ENCODE measurements at regions not wholly inside any gene's neighbourhood (a gene's known extent, or its start where the extent isn't known, plus 50 kb on each side); places are given as distances from the start of the nearest gene placed in this dataset.
A peak's percentile ranks its signal among the peaks of the same experiment; 100 is the strongest.
"Not testable (repeated sequence)": the region's sequence is repeated elsewhere in the genome, so short reads cannot be mapped to it uniquely, and the experiment has no call there.

- peak; percentile 24 for DNase-seq (ENCODE audit: low spot score)
Measured at GRCh38 chr4:24001486-24002329, 111.9 kb upstream of the PPARGC1A start.

- DNase-seq (ENCODE audit: low spot score) = no peak
Measured at GRCh38 chr4:24000470-24000831, 110.6 kb upstream of the PPARGC1A start.

- DNase-seq (ENCODE audit: low spot score) = peak; percentile 35
Measured at GRCh38 chr4:23999714-24000469, 110.0 kb upstream of the PPARGC1A start.

- no peak for DNase-seq (ENCODE audit: low spot score)
Measured at GRCh38 chr4:23993373-23993772, 103.5 kb upstream of the PPARGC1A start.

- DNase-seq (ENCODE audit: low spot score) = no peak
Measured at GRCh38 chr4:23991444-23991843, 101.6 kb upstream of the PPARGC1A start.

GRCh38 chr4:23986270-23986669 is 96.4 kb upstream of the PPARGC1A start:
- no peak for DNase-seq (ENCODE audit: low spot score)

- DNase-seq (ENCODE audit: low spot score) = peak; percentile 76
Measured at GRCh38 chr4:23981328-23981727, 91.5 kb upstream of the PPARGC1A start.

- DNase-seq (ENCODE audit: low spot score) = no peak
Measured at GRCh38 chr4:23979534-23979933, 89.7 kb upstream of the PPARGC1A start.

- DNase-seq (ENCODE audit: low spot score) = no peak
Measured at GRCh38 chr4:23978002-23978401, 88.2 kb upstream of the PPARGC1A start.

GRCh38 chr4:23976423-23976822 is 86.6 kb upstream of the PPARGC1A start:
- no peak for DNase-seq (ENCODE audit: low spot score)

GRCh38 chr4:23973308-23973855 is 83.5 kb upstream of the PPARGC1A start:
- no peak for DNase-seq (ENCODE audit: low spot score)

- no peak for DNase-seq (ENCODE audit: low spot score)
Measured at GRCh38 chr4:23972805-23973204, 83.0 kb upstream of the PPARGC1A start.

- DNase-seq (ENCODE audit: low spot score) = no peak
Measured at GRCh38 chr4:23972187-23972586, 82.3 kb upstream of the PPARGC1A start.

GRCh38 chr4:23970201-23970850 is 80.5 kb upstream of the PPARGC1A start:
- DNase-seq (ENCODE audit: low spot score) = no peak

GRCh38 chr4:23969635-23970145 is 79.8 kb upstream of the PPARGC1A start:
- DNase-seq (ENCODE audit: low spot score) = no peak

GRCh38 chr4:23967281-23967680 is 77.4 kb upstream of the PPARGC1A start:
- DNase-seq (ENCODE audit: low spot score) = no peak

GRCh38 chr4:23966725-23967124 is 76.9 kb upstream of the PPARGC1A start:
- peak; percentile 14 for DNase-seq (ENCODE audit: low spot score)

GRCh38 chr4:23962462-23962861 is 72.6 kb upstream of the PPARGC1A start:
- no peak for DNase-seq (ENCODE audit: low spot score)

- DNase-seq (ENCODE audit: low spot score) = not testable (repeated sequence)
Measured at GRCh38 chr4:23961395-23961794, 71.5 kb upstream of the PPARGC1A start.

GRCh38 chr4:23959396-23960148 is 69.7 kb upstream of the PPARGC1A start:
- peak; percentile 65 for DNase-seq (ENCODE audit: low spot score)

- DNase-seq (ENCODE audit: low spot score) = no peak
Measured at GRCh38 chr4:23958749-23959148, 68.9 kb upstream of the PPARGC1A start.

GRCh38 chr4:23957465-23957864 is 67.6 kb upstream of the PPARGC1A start:
- DNase-seq (ENCODE audit: low spot score) = no peak
